Lower leg skin (tissue), 4 donors: ENCODE measurements at regions not wholly inside any gene's neighbourhood (a gene's known extent, or its start where the extent isn't known, plus 50 kb on each side); places are given as distances from the start of the nearest gene placed in this dataset.

ENCODE experiments used
- DNase-seq, 2 donors: peaks; one replicate each; pipeline ENCODE4 v3.0.0-alpha.2; 2019; ENCODE audit warnings: low spot score in 2 of 2
- H3K4me3 ChIP-seq: fragments of 200-600 bp; sonication (generic); 2 replicates; pipeline ENCODE4 v1.5.1; 2017; ENCODE audit warnings: mild to moderate bottlenecking, low read depth; ENCODE audit not compliant: poor library complexity, severe bottlenecking
- POLR2A ChIP-seq, 2 donors: fragments of 450-650 bp; IDR thresholded peaks; one replicate each; pipeline ENCODE4 v1.6.1; 2016 to 2017; ENCODE audit warnings: antibody characterized with exemption in 2 of 2, mild to moderate bottlenecking in 1 of 2, moderate library complexity in 1 of 2
- WGBS, 2 donors: methylation state at CpG; one replicate each; pipeline ENCODE4 v1.1.5; 2018; 5-methylcytosine and 5-hydroxymethylcytosine counted together
- intact Hi-C: fragments of 100-400 bp; cut with DNase I; formaldehyde crosslinking; loops from one replicate; pipeline ENCODE4 v1.15.0; 2023; ENCODE audit warnings: low total_unique reads
- TF ChIP-seq, protein P1 (sequence below), 3 donors: fragments of 450-650 bp; IDR thresholded peaks; one replicate each; pipeline ENCODE4 v1.5.1; 2016; ENCODE audit warnings: antibody characterized with exemption in 3 of 3, mild to moderate bottlenecking in 3 of 3, moderate library complexity in 2 of 3

DNA sequence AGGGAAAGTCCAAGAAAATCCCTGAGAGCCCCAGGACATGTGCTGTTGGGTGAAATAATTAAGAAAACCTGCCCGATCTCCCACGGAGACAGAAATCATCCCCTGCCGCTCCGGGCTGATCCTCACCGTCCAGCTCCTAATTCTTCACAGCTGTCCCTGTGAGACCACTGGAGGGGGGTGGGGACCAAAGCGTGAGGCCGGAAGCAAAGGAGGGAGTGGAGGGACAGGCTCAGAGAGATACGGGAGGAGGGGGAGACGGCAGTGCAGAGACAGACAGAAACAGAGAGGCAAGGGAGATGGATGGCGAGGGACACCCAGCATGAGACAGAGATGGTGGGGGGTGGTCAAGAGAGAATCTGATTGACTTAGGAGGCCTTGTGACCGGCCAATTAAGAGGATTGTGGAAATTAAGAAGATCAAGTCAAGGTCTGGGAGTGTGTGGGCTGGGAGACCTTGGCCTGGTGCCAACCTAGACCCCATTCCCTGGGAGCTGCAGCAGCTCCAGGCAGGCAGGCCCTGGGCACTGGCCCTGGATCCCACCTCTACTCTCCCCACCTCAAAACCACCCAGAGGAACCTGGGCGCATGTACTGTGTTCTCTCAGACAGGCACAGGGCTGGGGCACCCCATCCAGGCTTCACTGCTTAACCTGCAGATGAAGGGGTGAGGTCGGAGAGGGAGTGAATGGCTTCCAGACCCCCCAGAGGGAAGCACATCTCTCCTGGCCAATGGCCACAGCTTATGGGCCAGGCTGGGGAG, 113.2 kb upstream of the ALDH1A3 start:
- DNase-seq = peak; percentile 13 to 84
- intact Hi-C loops = no loop called here

DNA sequence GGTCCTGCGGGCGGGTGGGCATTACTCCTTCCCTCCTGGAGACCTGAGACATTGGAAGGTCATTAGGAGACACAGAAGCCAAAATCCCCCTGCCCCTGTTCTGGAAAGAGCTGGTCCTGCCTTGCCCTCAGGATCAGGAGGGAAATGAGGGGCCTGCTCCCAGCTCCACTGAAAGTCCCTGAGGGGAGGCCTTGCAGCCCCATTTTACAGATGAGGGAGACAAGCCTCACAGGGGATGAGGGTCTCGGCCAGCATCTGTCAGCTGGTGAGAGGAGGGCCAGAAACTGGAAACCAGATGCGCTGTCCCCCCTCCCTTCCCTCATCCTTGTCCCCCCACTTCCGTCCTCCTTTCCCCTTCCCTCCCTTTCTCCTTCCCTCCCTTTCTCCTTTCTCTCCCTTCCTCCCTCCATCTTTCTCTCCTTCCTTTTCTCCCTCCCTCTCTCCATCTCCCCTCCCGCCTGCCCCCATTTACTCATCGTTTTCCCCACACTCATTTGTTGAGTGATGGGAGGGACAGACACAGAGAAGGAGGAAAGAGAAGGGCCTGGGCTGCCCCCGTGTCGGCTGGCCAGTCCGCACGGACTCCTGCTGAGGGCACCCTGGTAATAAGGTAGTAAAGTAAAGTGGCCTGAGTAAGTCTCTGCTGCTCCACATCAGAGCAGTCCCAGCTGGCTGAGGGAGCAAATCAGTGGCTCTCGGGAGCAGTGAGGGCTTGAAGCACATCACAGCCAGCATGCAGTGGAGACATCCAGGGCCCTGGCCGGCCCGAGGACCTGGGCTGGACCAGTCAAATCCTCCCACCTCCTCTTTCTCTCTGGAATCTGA, 112.4 kb upstream of the ALDH1A3 start:
- H3K4me3 ChIP-seq = no peak overlapping the region
- peak; percentile 5 to 18 for DNase-seq
- TF ChIP-seq, protein P1, sequence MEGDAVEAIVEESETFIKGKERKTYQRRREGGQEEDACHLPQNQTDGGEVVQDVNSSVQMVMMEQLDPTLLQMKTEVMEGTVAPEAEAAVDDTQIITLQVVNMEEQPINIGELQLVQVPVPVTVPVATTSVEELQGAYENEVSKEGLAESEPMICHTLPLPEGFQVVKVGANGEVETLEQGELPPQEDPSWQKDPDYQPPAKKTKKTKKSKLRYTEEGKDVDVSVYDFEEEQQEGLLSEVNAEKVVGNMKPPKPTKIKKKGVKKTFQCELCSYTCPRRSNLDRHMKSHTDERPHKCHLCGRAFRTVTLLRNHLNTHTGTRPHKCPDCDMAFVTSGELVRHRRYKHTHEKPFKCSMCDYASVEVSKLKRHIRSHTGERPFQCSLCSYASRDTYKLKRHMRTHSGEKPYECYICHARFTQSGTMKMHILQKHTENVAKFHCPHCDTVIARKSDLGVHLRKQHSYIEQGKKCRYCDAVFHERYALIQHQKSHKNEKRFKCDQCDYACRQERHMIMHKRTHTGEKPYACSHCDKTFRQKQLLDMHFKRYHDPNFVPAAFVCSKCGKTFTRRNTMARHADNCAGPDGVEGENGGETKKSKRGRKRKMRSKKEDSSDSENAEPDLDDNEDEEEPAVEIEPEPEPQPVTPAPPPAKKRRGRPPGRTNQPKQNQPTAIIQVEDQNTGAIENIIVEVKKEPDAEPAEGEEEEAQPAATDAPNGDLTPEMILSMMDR (IDR thresholded peaks at IDR 0.05) = no peak
- TF ChIP-seq POLR2A (IDR thresholded peaks at IDR 0.05) = no peak
- WGBS, 2 donors = 84 to 93% methylated on average over 12 to 14 of the region's 14 CpGs
- intact Hi-C loops = no loop called here

More for the DNA sequence above, 113.2 kb upstream of the ALDH1A3 start:
- H3K4me3 ChIP-seq = no peak overlapping the region
- TF ChIP-seq POLR2A (IDR thresholded peaks at IDR 0.05) = no peak
- TF ChIP-seq, protein P1 (IDR thresholded peaks at IDR 0.05) = no peak
- 40 to 53% methylated on average over 13 of the region's 13 CpGs for WGBS, 2 donors

DNA sequence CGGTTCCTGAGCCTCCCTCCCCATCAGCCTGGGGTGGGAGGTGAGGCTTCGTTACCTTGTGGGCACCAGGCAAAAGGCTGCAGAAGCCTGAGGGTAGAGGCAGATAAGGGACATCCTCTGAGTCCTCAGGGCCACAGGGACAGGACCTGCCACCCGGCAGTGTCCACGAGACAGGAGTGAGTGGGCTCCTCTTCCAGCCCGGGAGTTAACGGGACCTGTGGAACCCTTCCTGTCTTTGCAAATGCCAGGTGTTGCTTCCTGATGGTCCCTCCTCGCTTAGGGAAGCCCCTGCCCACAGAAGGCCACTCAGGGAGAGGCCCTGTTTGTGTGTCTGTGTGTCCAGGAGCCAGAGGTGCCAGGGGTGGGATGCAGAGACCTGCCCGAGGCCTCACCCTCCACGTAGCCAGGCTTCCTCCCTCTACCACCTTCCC, 111.1 kb upstream of the ALDH1A3 start:
- WGBS, 2 donors = 91 to 96% methylated on average over 7 to 8 of the region's 9 CpGs
- peak; percentile 2 to 59 for DNase-seq
- intact Hi-C loops = no loop called here
- TF ChIP-seq, protein P1 (IDR thresholded peaks at IDR 0.05) = no peak
- no peak overlapping the region for H3K4me3 ChIP-seq

DNA sequence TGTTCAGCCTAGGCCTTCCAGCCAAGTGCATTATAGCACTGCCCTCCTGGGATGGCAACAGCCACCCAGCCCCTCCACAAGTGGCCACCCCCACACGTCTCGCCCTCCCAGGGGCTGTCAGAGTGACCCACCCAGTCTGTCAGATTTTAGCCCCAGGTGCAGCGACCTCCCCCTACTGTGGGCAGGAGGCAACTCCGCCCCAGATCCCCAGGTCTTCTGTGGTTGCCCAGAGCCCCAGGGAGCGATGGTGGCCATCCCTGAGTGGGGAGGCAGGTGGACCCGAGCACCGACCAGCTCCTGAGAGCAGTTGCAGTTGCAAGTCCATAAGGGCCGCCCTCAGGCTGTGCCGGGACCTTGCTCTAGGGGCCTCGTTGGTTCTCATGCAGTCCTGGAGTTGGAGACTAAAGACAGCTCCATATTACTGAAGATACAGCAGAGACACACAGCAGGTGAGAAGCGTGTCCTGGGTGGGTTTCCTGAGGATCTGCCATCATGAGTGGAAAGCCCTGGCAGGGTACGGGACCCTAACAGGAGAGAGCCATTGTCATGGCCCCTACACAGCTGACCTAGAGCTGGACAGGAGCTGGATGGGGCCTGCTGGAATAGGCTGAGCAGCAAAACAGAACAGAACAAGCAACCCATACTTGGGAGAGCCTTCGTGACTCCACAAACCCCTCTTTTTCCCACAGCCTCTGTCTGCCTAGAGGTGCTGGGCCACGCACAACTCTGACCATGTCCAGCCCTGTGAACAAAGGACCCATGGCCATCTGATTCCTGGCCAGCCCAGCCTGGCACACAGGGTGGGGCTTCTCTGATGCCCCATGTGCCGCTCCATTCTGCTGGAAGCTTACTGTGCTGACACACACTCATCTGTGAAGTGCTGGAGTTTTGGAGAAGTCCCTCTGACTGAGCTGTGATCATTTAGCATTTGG, 110.3 kb upstream of the ALDH1A3 start:
- TF ChIP-seq POLR2A (IDR thresholded peaks at IDR 0.05) = no peak
- TF ChIP-seq, protein P1 (IDR thresholded peaks at IDR 0.05) = no peak
- 91 to 92% methylated on average over 15 of the region's 15 CpGs for WGBS, 2 donors
- no peak overlapping the region for H3K4me3 ChIP-seq
- intact Hi-C loops = no loop called here
- peak; percentile 8 to 85 for DNase-seq

DNA sequence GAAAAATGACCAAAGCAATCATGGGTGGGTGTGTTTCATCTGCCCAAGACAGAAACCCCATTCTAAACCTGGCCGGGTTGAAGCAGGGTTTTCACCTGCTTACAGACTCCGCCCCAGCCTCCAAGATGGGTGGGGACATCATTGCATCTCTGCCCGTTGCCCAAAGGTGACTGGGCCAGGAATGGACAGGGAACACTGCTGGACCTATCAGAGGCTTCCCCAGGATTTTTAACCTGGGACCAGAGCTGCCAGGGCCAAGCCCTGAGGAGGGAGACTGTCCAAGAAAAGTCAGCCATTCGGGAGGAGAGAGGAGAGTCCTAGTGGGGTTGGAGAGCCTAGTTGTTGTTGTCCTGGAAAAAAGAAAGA, 109.7 kb upstream of the ALDH1A3 start:
- WGBS, 2 donors = 56 to 72% methylated on average over 4 of the region's 4 CpGs
- intact Hi-C loops = no loop called here
- H3K4me3 ChIP-seq = no peak overlapping the region
- DNase-seq = peak in 1 of 2 donors; percentile 61
- TF ChIP-seq POLR2A (IDR thresholded peaks at IDR 0.05) = no peak
- TF ChIP-seq, protein P1 (IDR thresholded peaks at IDR 0.05) = no peak
